NCI-H1417 (cell line): ENCODE measurements at regions not wholly inside any gene's neighbourhood (a gene's known extent, or its start where the extent isn't known, plus 50 kb on each side); places are given as distances from the start of the nearest gene placed in this dataset.
"Not testable (repeated sequence)": the region's sequence is repeated elsewhere in the genome, so short reads cannot be mapped to it uniquely, and the experiment has no call there.

Source experiments
- DNase-seq, 3 experiments: peaks; one replicate each; lab custom pipeline; 2025; lab: John Stamatoyannopoulos, UW

DNA sequence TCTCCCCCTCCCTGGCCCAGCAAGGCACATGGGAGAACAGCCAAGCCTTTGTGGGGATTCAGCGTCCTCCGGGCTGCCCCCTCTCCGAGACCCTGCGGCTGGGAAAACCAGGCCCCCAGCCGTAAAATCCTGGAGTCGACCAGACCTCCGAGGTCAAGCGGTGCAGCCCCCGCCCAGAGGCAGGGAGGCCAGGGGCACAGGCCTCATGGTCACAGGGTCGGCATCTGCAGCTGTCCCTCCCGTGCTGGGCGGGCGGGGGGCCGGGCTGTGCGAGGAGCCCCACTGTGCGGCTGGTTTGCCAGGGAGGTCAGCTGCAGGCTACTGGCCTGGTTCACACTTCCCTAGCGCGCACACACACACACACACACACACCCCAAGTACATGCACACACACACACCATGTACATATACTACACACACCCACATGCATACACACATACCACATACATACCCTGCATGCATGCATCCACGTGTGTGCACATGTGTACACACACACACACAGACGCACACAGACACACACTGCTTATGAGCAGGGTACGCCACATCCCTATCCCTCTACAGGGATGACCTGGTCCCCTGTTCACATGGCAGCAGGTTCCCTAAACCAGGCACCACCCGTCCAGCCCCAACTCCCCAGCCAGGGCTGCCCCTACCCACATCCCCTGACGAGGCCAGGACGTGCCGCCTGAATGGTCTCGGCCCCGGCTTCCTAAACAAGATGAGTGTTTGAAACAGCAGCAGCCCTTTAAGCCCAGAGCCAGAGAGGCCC, 108.9 kb upstream of the CIBAR2 start:
- peak in 2 of 3 experiments; percentile 56 to 67 for DNase-seq

DNA sequence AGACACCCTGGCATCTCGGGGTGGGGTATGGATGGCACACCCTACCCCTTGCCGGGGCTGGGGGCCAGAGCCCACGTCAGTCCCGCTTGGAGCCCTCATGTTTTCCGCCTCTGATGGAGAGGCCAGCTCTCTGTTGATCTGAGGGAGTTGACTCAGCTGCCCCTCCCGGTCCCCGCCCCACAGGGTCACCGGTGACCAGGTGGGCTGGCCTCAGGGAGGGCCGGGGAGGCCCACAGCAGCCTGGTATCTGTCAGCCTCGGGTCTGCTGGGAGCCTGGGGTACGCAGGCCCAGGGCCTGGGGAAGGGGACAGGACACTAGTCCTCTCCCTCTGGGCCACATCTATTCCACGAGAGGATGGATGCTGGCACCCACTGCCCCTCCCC, 109.5 kb upstream of the CIBAR2 start:
- peak in 1 of 3 experiments; percentile 21 for DNase-seq

DNA sequence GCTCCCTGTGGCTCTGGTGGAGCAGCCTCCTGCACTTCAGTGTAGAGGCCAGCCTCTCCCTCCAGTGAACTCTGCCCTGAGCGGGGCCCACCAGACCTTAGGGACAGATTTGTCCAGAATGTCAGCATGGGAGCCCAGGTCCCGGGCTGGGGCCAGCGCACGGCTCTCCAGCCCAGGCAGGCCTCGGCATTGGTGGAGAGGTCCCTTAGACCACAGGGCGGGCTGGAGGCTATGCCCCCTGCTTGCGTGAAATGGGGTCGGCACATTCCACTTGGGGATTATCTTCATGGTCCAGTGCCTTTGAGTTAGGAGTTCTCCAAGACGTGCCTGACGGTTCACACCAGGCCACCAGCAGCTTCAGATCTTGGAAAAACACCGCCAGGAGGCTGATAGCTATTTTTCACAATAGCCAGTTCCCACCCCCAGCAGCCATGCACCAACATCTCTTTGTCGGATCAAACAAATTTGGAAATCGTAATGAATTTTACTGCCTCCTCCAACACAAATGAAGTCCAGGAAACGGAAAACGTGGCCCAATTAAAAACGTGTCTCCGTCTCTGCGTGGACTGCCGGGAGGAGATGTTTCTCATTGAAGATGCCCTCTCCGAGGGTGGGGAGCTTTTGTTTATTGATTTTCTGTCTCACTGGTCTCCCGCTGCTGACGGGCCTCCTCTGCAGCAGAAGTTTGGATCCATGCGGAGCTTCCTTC, 110.0 kb upstream of the CIBAR2 start:
- peak in 1 of 3 experiments; percentile 18 for DNase-seq

DNA sequence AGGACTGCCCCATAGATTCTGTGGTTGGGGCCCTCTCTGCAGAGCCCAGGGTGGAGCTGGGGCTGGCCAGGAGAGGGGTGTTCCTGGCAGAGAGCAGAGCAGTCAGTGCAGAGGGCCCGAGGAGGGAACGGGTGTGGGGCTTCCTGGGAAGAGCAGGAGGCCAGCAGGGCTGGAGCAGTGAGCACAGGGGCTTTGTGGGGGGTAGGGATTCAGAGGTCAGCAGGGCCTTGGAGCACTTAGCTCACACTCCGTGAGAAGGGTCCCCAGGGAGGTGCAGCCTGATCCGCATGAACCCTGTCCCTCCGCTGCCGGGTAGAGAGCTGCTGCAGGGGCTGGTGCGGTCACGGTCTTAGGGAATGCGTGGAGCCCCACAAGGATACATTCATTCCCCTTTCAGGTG, 113.0 kb upstream of the CIBAR2 start:
- DNase-seq, result no peak

DNA sequence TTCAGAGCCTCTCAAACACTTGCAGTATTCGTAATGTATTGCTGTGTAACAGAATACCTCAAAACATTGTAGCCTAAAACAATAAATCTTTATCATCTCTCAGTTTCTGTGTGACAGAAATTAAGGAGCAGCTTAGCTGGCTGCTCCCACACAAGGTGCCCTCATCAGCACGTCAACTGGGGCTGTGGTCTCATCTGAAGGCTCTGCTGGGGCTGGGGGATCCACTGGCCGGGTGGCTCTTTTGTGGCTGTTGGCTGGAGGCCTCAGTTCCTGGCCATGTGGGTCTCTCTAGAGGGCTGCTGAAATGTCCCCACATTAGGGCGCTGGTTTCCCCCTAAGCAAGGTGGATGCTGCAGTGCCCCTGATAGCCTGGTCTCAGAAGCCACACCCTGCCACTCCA, 113.4 kb upstream of the CIBAR2 start:
- DNase-seq, result no peak

DNA sequence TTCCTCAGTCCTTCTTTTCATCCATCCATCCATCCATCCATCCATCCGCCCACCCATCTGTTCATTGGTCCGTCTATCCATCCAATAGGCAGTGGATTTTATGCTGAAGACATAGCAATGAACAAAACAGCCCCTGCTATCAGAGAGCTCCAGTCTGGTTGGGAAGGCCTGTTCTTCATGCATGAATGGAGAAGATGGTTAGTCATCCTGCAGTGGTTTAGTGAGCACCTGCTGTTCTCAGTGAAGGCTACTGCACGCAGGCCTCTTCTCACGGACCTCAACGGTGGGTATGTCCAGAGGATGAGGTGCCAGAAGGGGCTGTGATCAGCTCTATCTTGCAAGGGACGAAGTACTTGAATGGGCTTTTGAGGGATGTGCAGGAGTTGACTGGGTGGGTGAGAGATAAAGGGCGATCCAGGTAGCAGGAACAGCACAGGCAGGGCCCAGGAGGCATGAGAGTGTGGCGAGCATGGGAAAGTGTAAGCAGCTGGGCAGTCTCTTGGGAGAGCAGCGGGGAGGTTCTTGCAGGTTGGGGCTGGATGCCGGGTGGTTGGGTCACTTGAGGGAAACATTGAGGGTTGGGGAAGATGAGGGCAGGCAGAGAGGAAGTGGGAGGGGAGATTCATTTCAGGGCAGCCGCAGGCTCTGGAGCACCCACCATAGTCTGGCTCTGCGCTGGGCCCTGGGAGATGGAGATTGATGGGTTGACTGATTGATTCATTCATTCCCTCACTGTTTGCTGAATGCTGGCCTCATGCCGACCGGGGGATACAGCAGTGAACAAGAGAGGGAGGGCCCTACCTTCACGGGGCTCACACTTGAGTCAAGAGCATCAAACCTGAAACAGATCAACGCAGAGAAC, 115.0 kb upstream of the CIBAR2 start:
- peak in 2 of 3 experiments; percentile 41 to 54 for DNase-seq

DNA sequence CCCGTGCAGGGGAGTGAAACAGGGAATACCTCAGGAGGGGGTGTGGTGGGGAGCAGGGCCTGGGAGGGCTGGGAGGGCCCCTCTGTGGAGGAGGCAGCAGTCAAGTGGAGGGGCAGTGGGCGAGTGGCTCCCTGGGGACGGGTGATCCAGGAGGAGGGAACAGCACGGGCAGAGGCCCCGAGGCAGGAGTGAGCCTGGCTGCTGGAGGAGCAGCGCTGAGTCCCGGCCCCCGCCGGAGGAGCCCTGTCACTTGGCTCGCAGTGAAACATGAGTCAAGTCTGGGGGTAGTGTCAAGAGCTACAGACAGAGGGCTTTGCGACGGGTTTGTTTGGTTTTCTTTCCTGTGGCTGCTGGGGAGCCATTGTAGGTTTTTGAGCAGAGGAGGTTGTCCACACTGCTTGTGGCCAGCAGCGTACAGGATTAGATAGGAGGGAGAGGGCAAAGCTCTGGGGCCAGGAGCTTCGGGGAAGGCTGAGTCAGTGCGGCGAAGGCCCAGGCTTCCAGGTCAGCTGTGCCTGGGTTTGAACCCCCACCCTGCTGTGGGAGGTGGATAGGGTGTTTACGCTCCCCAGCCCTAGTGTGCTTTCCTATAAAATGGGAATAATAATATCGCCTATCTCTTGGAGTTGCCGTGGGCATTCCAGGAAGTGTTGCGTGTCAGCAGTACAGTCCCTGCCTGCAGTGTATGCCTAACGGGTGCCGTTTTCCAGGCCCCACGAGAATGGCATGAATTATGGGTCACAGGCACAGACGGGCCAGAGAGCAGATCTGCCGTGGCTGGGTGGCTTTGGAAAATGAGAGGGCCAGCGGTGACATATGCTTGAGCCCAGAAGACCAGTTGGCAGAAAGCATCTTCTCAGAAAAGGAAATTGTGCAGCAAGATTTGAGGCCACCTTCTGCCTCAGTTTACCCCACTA, 115.9 kb upstream of the CIBAR2 start:
- DNase-seq, result peak in 2 of 3 experiments; percentile 41 to 54

DNA sequence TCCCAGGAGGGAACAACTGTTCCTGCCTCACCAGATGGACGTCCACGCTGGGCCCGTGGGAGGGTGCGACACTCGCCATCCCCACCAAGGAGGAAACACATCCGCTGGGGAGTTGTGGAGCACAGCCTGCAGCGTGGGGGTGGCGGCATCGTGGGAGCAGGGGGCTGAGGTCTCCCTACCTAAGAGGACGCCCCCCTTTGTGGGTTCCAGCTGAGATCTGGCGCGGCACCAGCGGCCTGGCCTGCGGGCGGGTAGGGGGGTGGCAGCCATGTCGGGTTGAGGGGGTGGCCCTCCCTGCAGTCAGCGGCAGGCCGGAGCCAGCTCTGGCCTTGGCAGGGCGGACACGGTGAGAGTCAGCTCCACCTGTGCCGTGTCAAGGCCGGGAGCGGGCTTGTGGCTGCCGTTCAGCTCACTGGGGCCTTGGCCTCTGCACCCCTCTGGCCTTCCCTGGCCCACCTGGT, 116.7 kb upstream of the CIBAR2 start:
- no peak for DNase-seq

DNA sequence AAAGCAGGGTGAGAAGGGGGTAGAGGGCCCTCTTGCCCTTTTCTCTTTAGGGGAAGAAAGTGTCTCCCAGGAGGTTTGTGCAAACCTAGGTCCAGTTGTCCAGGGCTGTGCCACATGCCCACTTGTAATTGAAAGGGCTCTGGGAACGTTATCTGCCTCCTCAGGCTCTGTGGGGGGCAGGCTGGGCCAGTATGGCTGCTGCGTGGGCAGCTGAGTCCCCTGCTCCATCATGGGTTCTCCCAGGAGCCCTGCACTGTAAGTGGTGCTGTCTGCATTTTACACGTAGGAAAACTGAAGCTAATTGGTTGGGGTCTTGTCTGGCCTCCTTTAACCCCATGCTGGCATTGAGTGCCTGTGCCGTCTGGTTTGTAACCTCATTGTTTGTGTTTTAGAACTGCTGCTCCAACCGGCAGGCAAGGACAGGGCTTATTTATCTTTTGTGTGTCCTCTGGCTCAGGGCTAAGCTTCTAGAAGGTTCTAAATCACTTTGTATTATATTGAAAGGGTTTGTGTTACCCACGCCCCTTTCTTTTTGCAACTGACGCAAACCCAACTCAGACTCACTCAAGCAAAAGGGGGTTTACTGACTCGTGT, 117.7 kb upstream of the CIBAR2 start:
- DNase-seq, result peak in 1 of 3 experiments; percentile 57

DNA sequence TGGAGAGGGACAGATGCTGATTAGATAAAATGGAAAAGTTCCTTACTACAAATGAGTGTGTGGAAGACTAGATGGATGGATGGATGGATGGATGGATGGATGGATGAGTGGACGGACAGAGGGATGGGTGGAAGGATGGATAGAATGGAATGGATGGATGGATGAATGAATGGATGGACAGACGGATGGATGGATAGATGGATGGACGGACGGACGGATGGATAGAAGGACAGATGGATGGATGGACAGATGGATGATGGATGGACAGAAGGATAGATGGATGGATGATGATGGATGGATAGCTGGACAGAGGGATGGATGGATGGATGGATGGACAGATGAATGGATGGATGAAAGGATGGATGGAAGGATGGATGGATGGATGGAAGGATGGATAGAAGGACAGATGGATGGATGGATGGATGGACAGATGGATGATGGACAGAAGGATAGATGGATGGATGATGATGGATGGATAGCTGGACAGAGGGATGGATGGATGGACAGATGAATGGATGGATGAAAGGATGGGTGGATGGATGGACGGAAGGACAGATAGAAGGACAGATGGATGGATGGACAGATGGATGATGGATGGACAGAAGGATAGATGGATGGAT, 118.6 kb upstream of the CIBAR2 start:
- DNase-seq, result not testable (repeated sequence)

DNA sequence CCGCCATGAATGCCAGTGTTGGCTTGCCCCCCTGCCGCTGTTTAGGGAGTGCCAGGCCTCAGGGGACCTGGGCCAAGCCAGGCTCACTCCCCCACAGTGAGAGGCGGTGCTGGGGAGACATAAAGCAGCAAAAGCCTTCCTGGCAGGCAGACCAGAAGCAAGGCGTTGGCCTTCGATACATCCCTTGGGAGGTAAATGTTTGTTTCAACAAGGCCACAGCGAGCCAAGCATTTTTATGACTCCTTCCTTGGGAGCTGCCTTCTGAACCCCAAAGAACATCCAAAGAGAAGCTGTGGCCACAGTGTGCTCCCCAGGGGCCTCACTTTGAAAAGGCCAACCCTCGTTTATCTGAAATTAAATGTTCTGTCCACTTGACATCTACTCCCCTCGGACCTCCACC, 119.7 kb upstream of the CIBAR2 start:
- DNase-seq, result no peak

DNA sequence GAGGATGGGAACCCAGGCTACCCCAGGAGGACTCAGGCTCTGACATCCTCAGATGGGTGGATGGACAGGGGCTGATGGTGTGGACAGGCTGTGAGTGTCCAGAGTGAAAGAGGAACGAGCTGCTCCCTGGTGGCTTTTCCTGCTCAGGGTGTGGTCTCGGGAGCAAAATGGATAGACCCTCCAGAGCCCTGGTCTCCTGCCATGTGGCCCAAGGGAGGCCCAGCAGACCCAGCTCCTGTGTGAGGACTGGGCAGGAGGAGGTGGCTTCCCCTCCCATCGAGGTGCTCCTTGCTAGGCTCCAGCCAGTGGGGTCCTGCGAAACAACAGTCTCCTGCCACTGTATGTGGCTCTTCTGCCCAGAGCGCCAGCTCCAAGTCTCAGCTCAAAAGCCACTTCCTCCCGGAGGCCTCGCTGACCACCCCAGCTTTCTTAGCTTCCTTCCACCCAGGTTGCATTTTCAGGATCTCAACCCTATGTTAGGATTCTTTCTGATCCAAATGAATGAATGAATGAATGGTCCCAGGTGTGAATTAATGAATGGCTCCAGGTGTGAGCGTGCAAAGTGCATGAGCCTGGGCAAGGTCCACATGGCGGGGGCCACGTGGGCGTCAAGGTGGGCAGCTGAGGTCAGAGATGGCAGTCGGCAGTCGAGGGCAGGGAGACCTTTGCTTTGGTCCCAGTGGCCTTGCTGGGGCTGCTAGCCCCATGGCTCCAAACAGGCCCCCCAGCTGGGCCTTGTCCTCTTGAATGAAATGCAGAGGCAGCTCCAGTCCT, 120.3 kb upstream of the CIBAR2 start:
- no peak for DNase-seq

DNA sequence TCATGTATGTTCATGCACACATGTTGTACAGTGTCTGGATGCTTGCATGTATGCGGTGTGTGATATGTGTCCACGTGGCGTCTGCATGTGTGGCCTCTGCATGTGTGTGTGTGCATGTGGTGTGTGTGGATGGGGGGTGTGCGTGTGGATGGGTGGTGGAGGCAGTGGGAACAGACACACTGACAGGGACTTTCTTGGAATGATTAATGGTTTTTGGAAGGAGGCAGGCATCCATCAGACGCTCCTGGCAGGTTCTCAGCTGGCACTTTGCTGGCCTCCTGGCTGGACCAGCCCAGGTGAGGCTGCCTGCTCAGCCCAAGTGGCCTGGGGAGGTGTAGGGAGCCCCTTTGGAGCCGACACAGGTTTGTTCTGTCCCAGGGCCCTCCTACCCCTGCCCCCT, 121.2 kb upstream of the CIBAR2 start:
- DNase-seq, result no peak

DNA sequence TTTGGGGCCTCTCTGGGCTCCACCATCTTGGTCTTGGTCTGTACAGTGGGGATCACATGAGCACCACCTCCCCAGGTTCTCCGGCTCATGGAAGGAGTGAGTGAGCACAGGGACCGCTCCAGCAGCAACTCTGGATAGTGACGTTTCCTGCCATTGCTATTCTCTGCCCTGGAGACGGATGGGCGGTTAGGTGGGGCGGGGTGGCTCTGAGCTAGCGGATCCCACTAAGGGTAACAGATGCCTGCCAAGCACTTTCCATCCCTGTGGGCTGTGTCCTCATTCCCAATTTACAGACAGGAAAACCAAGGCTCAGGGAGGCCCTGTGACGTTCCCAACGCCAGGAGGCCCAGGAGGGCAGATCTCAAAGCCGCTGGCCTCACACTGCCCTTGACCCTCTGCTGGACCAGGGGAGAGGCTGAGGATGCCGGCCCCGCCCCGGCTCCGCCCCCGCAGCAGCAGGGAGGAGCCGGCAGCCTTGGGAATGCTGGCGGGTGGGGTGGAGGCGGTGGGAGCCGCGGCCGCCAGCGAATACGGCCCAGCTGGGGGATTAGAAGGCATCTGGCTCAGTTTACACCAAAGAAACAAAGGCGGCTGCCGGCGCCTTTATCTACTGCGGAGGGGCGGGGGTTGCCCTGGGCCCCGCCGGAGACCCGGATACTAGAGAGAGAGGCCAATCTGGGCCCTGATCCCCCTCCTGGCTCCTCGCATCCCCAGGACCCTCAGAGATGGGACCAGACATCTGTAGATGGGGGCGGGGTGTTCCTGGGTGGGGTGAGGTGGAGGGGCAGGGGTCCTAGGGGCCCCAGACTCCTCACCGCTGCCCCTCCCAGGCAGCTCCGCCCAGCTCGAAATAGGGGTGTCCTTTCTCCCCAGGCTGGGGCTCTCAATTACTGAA, 122.3 kb upstream of the CIBAR2 start:
- peak in 2 of 3 experiments; percentile 48 to 70 for DNase-seq

DNA sequence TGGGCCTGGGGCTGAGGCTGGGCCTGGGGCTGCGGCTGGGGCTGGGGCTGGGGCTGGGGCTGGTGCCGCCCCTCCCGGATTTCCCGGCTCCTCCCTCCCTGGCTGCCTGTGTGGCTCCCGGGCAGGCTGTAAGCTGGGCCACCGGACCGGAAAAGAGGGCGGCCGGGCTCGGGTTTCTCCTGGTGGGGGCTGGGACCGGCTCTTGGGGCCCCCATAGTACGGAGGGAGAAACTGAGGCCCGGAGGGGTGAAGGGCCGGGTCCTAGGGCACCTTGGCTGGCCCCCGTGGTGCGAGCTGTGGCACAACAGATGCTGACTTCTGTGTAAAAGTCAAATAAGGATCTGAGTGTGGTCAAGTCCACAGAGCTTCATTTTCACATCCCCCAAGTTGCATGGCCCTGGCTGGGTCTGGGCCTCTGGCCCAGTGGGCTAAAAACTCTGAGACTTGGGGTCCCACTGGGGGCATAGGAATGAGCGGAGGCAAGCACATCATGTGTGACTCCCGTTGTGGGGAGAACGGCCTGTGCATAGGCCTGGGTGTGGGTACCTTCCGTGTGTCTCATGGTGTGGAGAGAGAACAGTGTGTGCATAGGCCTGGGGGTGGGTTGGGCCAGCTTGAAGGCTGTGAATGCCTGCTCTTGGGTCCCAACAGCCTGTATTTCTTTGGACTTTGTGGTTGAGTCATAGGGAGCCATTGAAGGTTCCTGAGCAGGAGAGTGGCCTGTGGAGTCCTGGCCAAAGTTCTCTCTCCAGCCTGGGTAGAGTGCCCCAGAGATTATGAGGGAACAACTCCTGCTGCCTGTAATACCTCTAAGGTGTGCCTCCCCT, 123.9 kb upstream of the CIBAR2 start:
- DNase-seq, result no peak

DNA sequence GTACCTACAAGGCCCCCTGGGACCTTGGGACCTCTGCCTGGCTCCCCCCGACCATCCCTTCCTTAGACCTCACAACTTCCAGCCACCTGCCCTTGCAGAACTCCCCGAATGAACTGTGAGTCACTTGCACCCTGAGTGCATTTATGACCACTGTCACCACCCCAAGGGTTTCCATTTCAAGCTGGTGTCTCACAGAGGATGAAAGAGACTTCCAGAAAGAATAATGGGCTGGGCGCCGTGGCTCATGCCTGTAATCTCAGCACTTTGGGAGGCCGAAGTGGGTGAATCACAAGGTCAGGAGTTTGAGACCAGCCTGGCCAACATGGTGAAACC, 124.5 kb upstream of the CIBAR2 start:
- DNase-seq, result no peak

DNA sequence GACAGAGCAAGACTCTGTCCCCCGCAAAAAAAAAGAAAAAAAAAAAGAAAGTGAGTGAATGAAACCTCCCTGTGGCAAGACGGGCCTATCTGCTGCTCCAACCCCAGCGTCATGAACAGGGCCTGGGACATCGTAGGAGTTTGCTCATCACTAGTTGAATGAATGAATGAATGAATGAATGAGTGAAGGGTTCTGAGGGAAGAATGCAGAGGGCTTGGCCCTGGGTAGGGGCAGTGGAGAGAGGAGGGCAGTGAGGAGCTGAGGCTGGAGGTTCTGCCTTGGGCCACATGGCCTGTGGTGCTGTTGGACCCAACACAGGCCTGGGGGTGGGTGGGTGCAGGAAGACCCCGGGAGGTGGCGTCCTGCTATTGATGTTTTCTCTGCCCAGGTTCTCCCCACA, 125.5 kb upstream of the CIBAR2 start:
- no peak for DNase-seq

DNA sequence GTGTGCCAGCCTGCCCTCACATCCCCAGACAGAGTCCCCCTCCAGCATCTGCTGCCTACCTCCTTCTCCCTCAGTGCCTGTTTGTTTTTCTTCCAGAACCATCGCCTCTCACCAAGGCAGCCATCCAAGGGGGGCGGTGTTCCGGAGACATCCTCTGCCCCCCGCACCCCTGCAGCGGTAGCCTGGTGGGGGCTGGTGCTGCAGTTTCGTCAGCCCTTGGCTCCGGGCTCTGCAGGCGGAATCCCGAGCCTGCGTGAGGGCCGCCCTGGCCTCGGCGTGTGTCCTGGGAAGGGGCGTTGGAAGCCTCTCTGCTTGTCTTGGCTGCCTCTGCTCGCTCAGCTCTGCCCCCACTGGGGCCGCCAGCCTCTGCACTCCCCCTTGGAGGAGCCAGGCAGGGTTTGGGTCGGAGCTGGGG, 126.0 kb upstream of the CIBAR2 start:
- no peak for DNase-seq
